PC-3 (cell line): ENCODE measurements at regions not wholly inside any gene's neighbourhood (a gene's known extent, or its start where the extent isn't known, plus 50 kb on each side); places are given as distances from the start of the nearest gene placed in this dataset.

ENCODE experiments used
- CTCF ChIP-seq: fragments of 300-600 bp; sonication (generic); conservative IDR thresholded peaks from 2 replicates; pipeline ENCODE4 v1.5.1; 2017; ENCODE audit warnings: antibody characterized with exemption, low read depth, mild to moderate bottlenecking, low read length
- EZH2 ChIP-seq: fragments of 300-600 bp; sonication (generic); IDR thresholded peaks from one replicate; pipeline ENCODE4 v1.6.1; 2017; ENCODE audit warnings: antibody characterized with exemption, mild to moderate bottlenecking, low read length; ENCODE audit not compliant: unreplicated experiment
- EZH2phosphoT487 ChIP-seq: fragments of 300-600 bp; sonication (generic); IDR thresholded peaks from 2 replicates; pipeline ENCODE4 v1.6.1; 2018; ENCODE audit warnings: mild to moderate bottlenecking, antibody characterized with exemption, low read length, borderline replicate concordance

GRCh38 chr6:6826095-6826901, 237.8 kb downstream of the LY86 start:
- TF ChIP-seq CTCF (no peak), EZH2 (no peak), EZH2phosphoT487 (no peak)
